Trophoblast cell (in vitro differentiated cells and primary cell): ENCODE measurements at regions not wholly inside any gene's neighbourhood (a gene's known extent, or its start where the extent isn't known, plus 50 kb on each side); places are given as distances from the start of the nearest gene placed in this dataset.

Experiments
- DNase-seq, 2 donors: peaks; one replicate each; pipeline ENCODE4 v3.0.0-alpha.2; 2016
- H2AFZ ChIP-seq: 2 replicates; pipeline ENCODE4 v1.6.1; 2013; ENCODE audit warnings: low read length, moderate library complexity, mild to moderate bottlenecking; ENCODE audit not compliant: insufficient read depth, poor library complexity
- H2AK5ac ChIP-seq: 2 replicates; pipeline ENCODE4 v1.6.1; 2013; ENCODE audit warnings: mild to moderate bottlenecking, low read length
- H2BK120ac ChIP-seq: 2 replicates; pipeline ENCODE4 v1.6.1; 2013; ENCODE audit warnings: low read length, mild to moderate bottlenecking, moderate library complexity; ENCODE audit not compliant: insufficient read depth, poor library complexity
- H2BK12ac ChIP-seq: 2 replicates; pipeline ENCODE4 v1.6.1; 2013; ENCODE audit warnings: mild to moderate bottlenecking, low read length, moderate library complexity
- H2BK5ac ChIP-seq: 2 replicates; pipeline ENCODE4 v1.6.1; 2013; ENCODE audit warnings: low read length, low read depth, moderate library complexity, mild to moderate bottlenecking; ENCODE audit not compliant: poor library complexity
- H3K14ac ChIP-seq: 2 replicates; pipeline ENCODE4 v1.6.1; 2013; ENCODE audit warnings: mild to moderate bottlenecking, low read length
- H3K18ac ChIP-seq: 2 replicates; pipeline ENCODE4 v1.6.1; 2013; ENCODE audit warnings: mild to moderate bottlenecking, low read length
- H3K23ac ChIP-seq: 2 replicates; pipeline ENCODE4 v1.6.1; 2013; ENCODE audit warnings: low read length
- H3K27ac ChIP-seq: 2 replicates; pipeline ENCODE4 v1.5.1; 2013; ENCODE audit warnings: low read depth, mild to moderate bottlenecking, inconsistent platforms, low read length, moderate library complexity
- H3K27me3 ChIP-seq: 2 replicates; pipeline ENCODE4 v1.6.1; 2013; ENCODE audit warnings: inconsistent platforms, mild to moderate bottlenecking, low read length, moderate library complexity; ENCODE audit not compliant: insufficient read depth
- H3K36me3 ChIP-seq, 2 experiments: 1 replicate in 1 of 2; 2 replicates in 1 of 2; pipeline ENCODE4 v1.6.1; 2013; ENCODE audit warnings: low read length in 2 of 2, mild to moderate bottlenecking in 2 of 2, moderate library complexity in 1 of 2; ENCODE audit not compliant: insufficient read depth in 2 of 2, control insufficient read depth in 1 of 2
- H3K4ac ChIP-seq: 2 replicates; pipeline ENCODE4 v1.6.1; 2013; ENCODE audit warnings: low read depth, mild to moderate bottlenecking, low read length, moderate library complexity
- H3K4me1 ChIP-seq, 2 experiments: 1 replicate in 1 of 2; 2 replicates in 1 of 2; pipeline ENCODE4 v1.6.1; 2013; ENCODE audit warnings: low read length in 2 of 2, mild to moderate bottlenecking in 2 of 2, moderate library complexity in 1 of 2; ENCODE audit not compliant: insufficient read depth in 2 of 2, control insufficient read depth in 1 of 2
- H3K4me2 ChIP-seq: 2 replicates; pipeline ENCODE4 v1.6.1; 2013; ENCODE audit warnings: inconsistent platforms, mild to moderate bottlenecking, low read length, moderate library complexity
- H3K4me3 ChIP-seq: 2 replicates; pipeline ENCODE4 v1.5.1; 2013; ENCODE audit warnings: mild to moderate bottlenecking, low read depth, low read length, inconsistent platforms
- H3K79me1 ChIP-seq: one replicate; pipeline ENCODE4 v1.6.1; 2013; ENCODE audit warnings: low read length
- H3K79me2 ChIP-seq: 2 replicates; pipeline ENCODE4 v1.6.1; 2013; ENCODE audit warnings: low read length, mild to moderate bottlenecking; ENCODE audit not compliant: control insufficient read depth, insufficient read depth, poor library complexity
- H3K9ac ChIP-seq: 2 replicates; pipeline ENCODE4 v1.6.1; 2013; ENCODE audit warnings: mild to moderate bottlenecking, low read length
- H3K9me3 ChIP-seq: 2 replicates; pipeline ENCODE4 v1.6.1; 2013; ENCODE audit warnings: low read depth, mild to moderate bottlenecking, control low read depth, inconsistent platforms, low read length; ENCODE audit not compliant: insufficient read depth
- H4K12ac ChIP-seq: 2 replicates; pipeline ENCODE4 v1.6.1; 2013; ENCODE audit warnings: low read depth, mild to moderate bottlenecking, low read length, moderate library complexity
- H4K8ac ChIP-seq: 2 replicates; pipeline ENCODE4 v1.6.1; 2013; ENCODE audit warnings: low read depth, mild to moderate bottlenecking, low read length, moderate library complexity
- H4K91ac ChIP-seq: one replicate; pipeline ENCODE4 v1.6.1; 2013; ENCODE audit warnings: low read depth, mild to moderate bottlenecking, low read length, moderate library complexity
- WGBS: extraction: QIAGEN DNeasy Blood & Tissue Kit; methylation state at CpG from one replicate; pipeline ENCODE4 v1.1.7; 2013; ENCODE audit warnings: missing lambda C conversion rate; ENCODE audit not compliant: insufficient read length, insufficient coverage; ENCODE audit errors: extremely low coverage; 5-methylcytosine and 5-hydroxymethylcytosine counted together

GRCh38 chr13:86185107-86185506, 385.9 kb upstream of the SLITRK6 start:
- Histone ChIP-seq H3K9me3 (no peaks in the 10 kb centered on the region), H3K9ac (no peak overlapping the region), H3K27me3 (no peaks in the 10 kb centered on the region), H3K36me3 (no peaks in the 10 kb centered on the region), H2AK5ac (no peak overlapping the region), H3K4ac (no peak overlapping the region), H4K12ac (no peak overlapping the region), H2BK120ac (no peak overlapping the region), H3K27ac (no peak overlapping the region), H2BK12ac (no peak overlapping the region), H2BK5ac (no peak overlapping the region), H3K4me1 (no peaks in the 10 kb centered on the region), H2AFZ (no peak overlapping the region), H3K4me3 (no peak overlapping the region), H3K79me2 (no peaks in the 10 kb centered on the region), H4K8ac (no peak overlapping the region), H3K79me1 (no peaks in the 10 kb centered on the region), H3K18ac (no peak overlapping the region), H3K23ac (no peak overlapping the region), H3K4me2 (no peak overlapping the region), H4K91ac (no peak overlapping the region), H3K14ac (no peak overlapping the region)
- WGBS, result no CpG with 5 or more reads among the region's 3 CpGs
- no peak for DNase-seq

GRCh38 chr13:86174622-86175021, 375.4 kb upstream of the SLITRK6 start:
- Histone ChIP-seq H3K9me3 (no peaks in the 10 kb centered on the region), H3K4me3 (no peak overlapping the region), H2AK5ac (no peak overlapping the region), H2BK120ac (no peak overlapping the region), H3K14ac (no peak overlapping the region), H3K23ac (no peak overlapping the region), H2BK12ac (no peak overlapping the region), H3K9ac (no peak overlapping the region), H2AFZ (no peak overlapping the region), H4K8ac (no peak overlapping the region), H3K18ac (no peak overlapping the region), H3K36me3 (no peaks in the 10 kb centered on the region), H3K4me1 (no peaks in the 10 kb centered on the region), H3K4me2 (no peak overlapping the region), H4K12ac (no peak overlapping the region), H3K4ac (no peak overlapping the region), H3K79me1 (no peaks in the 10 kb centered on the region), H2BK5ac (no peak overlapping the region), H3K79me2 (no peaks in the 10 kb centered on the region), H4K91ac (no peak overlapping the region), H3K27ac (no peak overlapping the region), H3K27me3 (no peaks in the 10 kb centered on the region)
- WGBS, result no CpG with 5 or more reads among the region's 2 CpGs
- DNase-seq, result no peak

GRCh38 chr13:86172961-86173360, 373.7 kb upstream of the SLITRK6 start:
- Histone ChIP-seq H4K12ac (no peak overlapping the region), H3K79me1 (no peaks in the 10 kb centered on the region), H4K8ac (no peak overlapping the region), H3K14ac (no peak overlapping the region), H4K91ac (no peak overlapping the region), H3K23ac (no peak overlapping the region), H2BK5ac (no peak overlapping the region), H2AK5ac (no peak overlapping the region), H3K36me3 (no peaks in the 10 kb centered on the region), H3K4me3 (no peak overlapping the region), H2AFZ (no peak overlapping the region), H3K9ac (no peak overlapping the region), H3K4ac (no peak overlapping the region), H2BK12ac (no peak overlapping the region), H2BK120ac (no peak overlapping the region), H3K79me2 (no peaks in the 10 kb centered on the region), H3K27ac (no peak overlapping the region), H3K27me3 (no peaks in the 10 kb centered on the region), H3K9me3 (no peaks in the 10 kb centered on the region), H3K18ac (no peak overlapping the region), H3K4me1 (no peaks in the 10 kb centered on the region), H3K4me2 (no peak overlapping the region)
- no peak for DNase-seq
- no CpG with 5 or more reads among the region's 3 CpGs for WGBS

GRCh38 chr13:86161257-86161656, 362.0 kb upstream of the SLITRK6 start:
- Histone ChIP-seq H2BK120ac (no peak overlapping the region), H3K18ac (no peak overlapping the region), H3K27me3 (no peaks in the 10 kb centered on the region), H3K4ac (no peak overlapping the region), H3K27ac (no peak overlapping the region), H3K36me3 (no peaks in the 10 kb centered on the region), H3K9ac (no peak overlapping the region), H2BK5ac (no peak overlapping the region), H4K8ac (no peak overlapping the region), H2BK12ac (no peak overlapping the region), H3K23ac (no peak overlapping the region), H3K4me3 (no peak overlapping the region), H4K91ac (no peak overlapping the region), H3K14ac (no peak overlapping the region), H3K79me2 (no peaks in the 10 kb centered on the region), H3K4me2 (no peak overlapping the region), H3K9me3 (no peaks in the 10 kb centered on the region), H4K12ac (no peak overlapping the region), H3K79me1 (no peaks in the 10 kb centered on the region), H2AFZ (no peak overlapping the region), H2AK5ac (no peak overlapping the region), H3K4me1 (no peaks in the 10 kb centered on the region)
- no peak for DNase-seq
- no CpG with 5 or more reads among the region's 1 CpG for WGBS
